Spleen (tissue), 11 donors: ENCODE measurements at regions not wholly inside any gene's neighbourhood (a gene's known extent, or its start where the extent isn't known, plus 50 kb on each side); places are given as distances from the start of the nearest gene placed in this dataset.

Source experiments
- DNase-seq: peaks from one replicate; pipeline ENCODE4 v3.0.0-alpha.2; 2020
- H3K27ac ChIP-seq, 8 donors: fragments of 200-600 bp; sonication (generic) in 7 of 8; 1 replicate in 4 of 8; 2 replicates in 4 of 8; pipeline versions ENCODE4 v1.5.0 to v1.8.0; 2016 to 2021; ENCODE audit warnings: inconsistent platforms in 4 of 8, mild to moderate bottlenecking in 4 of 8, moderate library complexity in 1 of 8
- H3K27me3 ChIP-seq, 7 donors: fragments of 200-600 bp; sonication (generic) in 6 of 7; replicated peaks in 1 of 7; 1 replicate in 4 of 7; 2 replicates in 3 of 7; pipeline versions ENCODE4 v1.5.0 to v1.8.0; 2016 to 2021; ENCODE audit warnings: inconsistent platforms in 3 of 7, mild to moderate bottlenecking in 1 of 7
- H3K36me3 ChIP-seq, 6 donors: fragments of 200-600 bp; sonication (generic) in 5 of 6; 1 replicate in 4 of 6; 2 replicates in 2 of 6; pipeline versions ENCODE4 v1.5.0 to v1.8.0; 2016 to 2021; ENCODE audit warnings: inconsistent platforms in 2 of 6
- H3K4me1 ChIP-seq, 6 donors: fragments of 200-600 bp; sonication (generic) in 5 of 6; 1 replicate in 3 of 6; 2 replicates in 3 of 6; pipeline versions ENCODE4 v1.5.0 to v1.8.0; 2016 to 2021; ENCODE audit warnings: inconsistent platforms in 3 of 6
- H3K4me3 ChIP-seq, 8 donors: fragments of 200-600 bp; sonication (generic) in 7 of 8; 1 replicate in 4 of 8; 2 replicates in 4 of 8; pipeline versions ENCODE4 v1.5.0 to v1.8.0; 2016 to 2021; ENCODE audit warnings: inconsistent platforms in 4 of 8, mild to moderate bottlenecking in 4 of 8, moderate library complexity in 2 of 8
- H3K9me3 ChIP-seq, 8 donors: fragments of 200-600 bp; sonication (generic) in 7 of 8; 1 replicate in 4 of 8; 2 replicates in 4 of 8; pipeline versions ENCODE4 v1.5.0 to v1.8.0; 2016 to 2021; ENCODE audit warnings: inconsistent platforms in 4 of 8
- POLR2A ChIP-seq, 3 donors: fragments of 450-650 bp; IDR thresholded peaks; one replicate each; pipeline ENCODE4 v1.5.1; 2017; ENCODE audit warnings: antibody characterized with exemption in 3 of 3, mild to moderate bottlenecking in 1 of 3
- POLR2AphosphoS5 ChIP-seq, 3 donors: sonication (generic); formaldehyde crosslinking; IDR thresholded peaks; one replicate each; pipeline ENCODE4 v1.5.1; 2017; ENCODE audit warnings: antibody characterized with exemption in 3 of 3
- WGBS, 5 donors: extraction: QIAGEN DNeasy Blood & Tissue Kit in 3 of 5; methylation state at CpG; one replicate each; pipeline versions ENCODE4 v1.1.5 to v1.1.7; 2013 to 2018; 5-methylcytosine and 5-hydroxymethylcytosine counted together
- intact Hi-C: fragments of 100-400 bp; cut with DNase I; formaldehyde crosslinking; loops from one replicate; pipeline ENCODE4 v1.15.0; 2023; ENCODE audit warnings: low total_unique reads
- TF ChIP-seq, protein P1 (sequence below), 11 experiments: fragments of 200-600 bp in 7 of 11; fragments of 450-650 bp in 4 of 11; sonication (generic) in 4 of 11; IDR thresholded peaks in 8 of 11; conservative IDR thresholded peaks in 3 of 11; 1 replicate in 7 of 11; 2 replicates in 4 of 11; pipeline versions ENCODE4 v1.4.0 to v1.8.0; 2016 to 2021; ENCODE audit warnings: antibody characterized with exemption in 11 of 11, inconsistent platforms in 4 of 11, mild to moderate bottlenecking in 1 of 11
- donor health status: healthy with polysubstance abuse.
- donor health status: DM: no; HTN: no; CAD: no; lungs with moderate emphysema.
- donor health status: DM: no; HTN: no; CAD: no.
- donor health status: Bipolar disorder and iron deficiency.
- donor health status: healthy.
- donor health status: DM: no; HTN: no; CAD: no.
- donor health status: DM: yes; HTN: yes; CAD: no.

DNA sequence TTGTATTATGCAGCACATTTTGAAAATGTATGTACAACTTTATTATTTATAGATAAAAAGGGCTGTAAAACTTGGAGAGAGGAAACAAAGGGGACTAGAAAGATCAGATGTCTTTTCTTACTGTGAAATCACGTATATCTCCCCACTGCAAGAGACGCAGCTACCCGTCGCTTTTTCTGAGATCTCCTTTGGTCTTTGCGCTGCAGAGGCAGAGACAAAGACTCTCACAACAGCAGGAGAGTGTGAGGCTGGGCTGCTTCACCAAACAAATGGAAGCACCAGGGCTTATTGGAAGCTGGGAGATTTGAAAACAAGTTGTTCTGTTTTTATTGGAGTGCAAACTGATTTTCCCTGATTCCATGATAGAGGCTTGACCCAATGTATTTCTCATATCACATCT lies 129.0 kb upstream of the PARD3B start:
- TF ChIP-seq, protein P1, sequence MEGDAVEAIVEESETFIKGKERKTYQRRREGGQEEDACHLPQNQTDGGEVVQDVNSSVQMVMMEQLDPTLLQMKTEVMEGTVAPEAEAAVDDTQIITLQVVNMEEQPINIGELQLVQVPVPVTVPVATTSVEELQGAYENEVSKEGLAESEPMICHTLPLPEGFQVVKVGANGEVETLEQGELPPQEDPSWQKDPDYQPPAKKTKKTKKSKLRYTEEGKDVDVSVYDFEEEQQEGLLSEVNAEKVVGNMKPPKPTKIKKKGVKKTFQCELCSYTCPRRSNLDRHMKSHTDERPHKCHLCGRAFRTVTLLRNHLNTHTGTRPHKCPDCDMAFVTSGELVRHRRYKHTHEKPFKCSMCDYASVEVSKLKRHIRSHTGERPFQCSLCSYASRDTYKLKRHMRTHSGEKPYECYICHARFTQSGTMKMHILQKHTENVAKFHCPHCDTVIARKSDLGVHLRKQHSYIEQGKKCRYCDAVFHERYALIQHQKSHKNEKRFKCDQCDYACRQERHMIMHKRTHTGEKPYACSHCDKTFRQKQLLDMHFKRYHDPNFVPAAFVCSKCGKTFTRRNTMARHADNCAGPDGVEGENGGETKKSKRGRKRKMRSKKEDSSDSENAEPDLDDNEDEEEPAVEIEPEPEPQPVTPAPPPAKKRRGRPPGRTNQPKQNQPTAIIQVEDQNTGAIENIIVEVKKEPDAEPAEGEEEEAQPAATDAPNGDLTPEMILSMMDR (IDR thresholded peaks at IDR 0.05 in 8 of 11, conservative IDR thresholded peaks at IDR 0.05 in 3 of 11) = no peak
- no peak for TF ChIP-seq POLR2AphosphoS5 (IDR thresholded peaks at IDR 0.05)
- TF ChIP-seq POLR2A (IDR thresholded peaks at IDR 0.05) = no peak
- intact Hi-C loops = no loop called here
- no peaks in the 10 kb centered on the region for H3K36me3 ChIP-seq

DNA sequence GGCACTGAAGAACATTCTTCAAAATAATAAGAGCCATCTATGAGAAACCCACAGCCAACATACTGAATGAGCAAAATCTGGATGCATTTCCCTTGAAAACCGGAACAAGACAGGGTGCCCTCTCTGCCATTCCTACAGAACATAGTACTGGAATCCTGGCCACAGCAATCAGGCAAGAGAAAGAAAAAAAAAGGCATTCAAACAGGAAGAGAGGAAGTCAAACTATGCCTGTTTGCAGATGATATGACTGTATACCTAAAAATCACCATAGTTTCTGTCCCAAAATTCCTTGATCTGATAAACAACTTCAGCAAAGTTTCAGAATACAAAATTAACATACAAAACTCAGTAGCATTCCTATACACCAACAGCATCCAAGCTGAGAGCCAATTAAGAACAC lies 119.5 kb upstream of the PARD3B start:
- WGBS, 5 donors = 52 to 81% (median 66%) methylated on average over 1 of the region's 1 CpG
- no peak for DNase-seq
- TF ChIP-seq, protein P1 (IDR thresholded peaks at IDR 0.05 in 8 of 11, conservative IDR thresholded peaks at IDR 0.05 in 3 of 11) = no peak
- TF ChIP-seq POLR2AphosphoS5 (IDR thresholded peaks at IDR 0.05) (no peak), POLR2A (IDR thresholded peaks at IDR 0.05) (no peak)
- intact Hi-C loops = no loop called here
- Histone ChIP-seq H3K27me3 (no peaks in the 10 kb centered on the region), H3K4me3 (no peak overlapping the region), H3K4me1 (no peaks in the 10 kb centered on the region), H3K36me3 (no peaks in the 10 kb centered on the region), H3K27ac (peak overlapping the region in 1 of 8 donors; percentile 29), H3K9me3 (peaks cover 0 to 12% (median 3%) of the 10 kb centered on the region in 8 donors)

More for the DNA sequence above, 129.0 kb upstream of the PARD3B start:
- peaks cover 0 to 30% (median 24%) of the 10 kb centered on the region in 8 donors for H3K9me3 ChIP-seq
- H3K4me3 ChIP-seq = no peak overlapping the region
- no peak overlapping the region for H3K27ac ChIP-seq
- WGBS, 5 donors = 87 to 93% (median 88%) methylated on average over 5 of the region's 5 CpGs
- no peak for DNase-seq
- H3K27me3 ChIP-seq = no peaks in the 10 kb centered on the region
- H3K4me1 ChIP-seq = no peaks in the 10 kb centered on the region

DNA sequence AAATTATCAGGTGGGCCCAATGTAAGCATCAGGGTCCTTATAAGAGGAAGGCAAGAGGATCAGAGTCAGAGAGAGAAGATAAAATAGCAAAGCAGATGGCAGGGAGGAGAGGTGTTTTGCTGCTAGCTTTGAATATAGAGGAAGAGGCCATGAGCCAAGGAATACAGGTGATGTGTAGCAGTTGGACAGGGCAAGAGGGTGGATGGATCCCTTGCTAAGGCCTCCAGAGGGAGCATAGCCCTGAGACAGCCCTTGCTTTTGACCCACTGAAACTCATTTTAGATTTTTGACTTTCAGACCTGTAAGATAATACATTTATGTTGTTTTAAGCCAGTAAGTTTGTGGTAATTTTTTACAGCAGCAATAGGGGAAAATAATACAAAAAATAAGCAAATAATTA lies 116.6 kb upstream of the PARD3B start:
- intact Hi-C loops = no loop called here
- TF ChIP-seq POLR2A (IDR thresholded peaks at IDR 0.05) (no peak), POLR2AphosphoS5 (IDR thresholded peaks at IDR 0.05) (no peak)
- TF ChIP-seq, protein P1 (IDR thresholded peaks at IDR 0.05 in 8 of 11, conservative IDR thresholded peaks at IDR 0.05 in 3 of 11) = no peak
- H3K9me3 ChIP-seq = peaks cover 0 to 25% (median 21%) of the 10 kb centered on the region in 8 donors

DNA sequence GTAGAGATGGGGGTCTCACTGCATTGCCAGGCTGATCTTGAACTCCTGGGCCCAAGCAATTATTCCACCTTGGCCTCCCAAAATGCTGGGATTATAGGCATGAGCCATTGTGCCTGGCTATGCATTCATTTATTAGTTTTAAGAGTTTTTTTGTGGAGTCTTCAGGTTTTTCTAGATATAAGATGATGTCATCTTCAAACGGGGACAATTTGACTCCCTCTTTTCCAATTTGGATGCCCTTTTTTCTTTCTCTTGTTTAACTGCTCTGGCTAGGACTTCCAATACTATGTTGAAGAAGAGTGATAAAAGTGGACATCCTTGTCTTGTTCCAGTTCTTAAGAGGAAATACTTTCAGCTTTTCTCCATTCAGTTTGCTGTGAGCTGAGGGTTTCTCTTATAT lies 113.7 kb upstream of the PARD3B start:
- Histone ChIP-seq H3K27me3 (no peaks in the 10 kb centered on the region), H3K4me3 (no peak overlapping the region), H3K4me1 (no peaks in the 10 kb centered on the region), H3K36me3 (no peaks in the 10 kb centered on the region), H3K9me3 (peaks cover 0 to 25% (median 20%) of the 10 kb centered on the region in 8 donors), H3K27ac (no peak overlapping the region)
- no peak for TF ChIP-seq POLR2A (IDR thresholded peaks at IDR 0.05)
- TF ChIP-seq POLR2AphosphoS5 (IDR thresholded peaks at IDR 0.05) = no peak
- WGBS, 5 donors = 88 to 100% (median 97%) methylated on average over 1 of the region's 1 CpG
- DNase-seq = no peak
- intact Hi-C loops = no loop called here

More for the DNA sequence above, 116.6 kb upstream of the PARD3B start:
- H3K27me3 ChIP-seq = no peaks in the 10 kb centered on the region
- no peaks in the 10 kb centered on the region for H3K36me3 ChIP-seq
- H3K4me3 ChIP-seq = no peak overlapping the region
- DNase-seq = no peak
- no peak overlapping the region for H3K27ac ChIP-seq
- H3K4me1 ChIP-seq = no peaks in the 10 kb centered on the region

DNA sequence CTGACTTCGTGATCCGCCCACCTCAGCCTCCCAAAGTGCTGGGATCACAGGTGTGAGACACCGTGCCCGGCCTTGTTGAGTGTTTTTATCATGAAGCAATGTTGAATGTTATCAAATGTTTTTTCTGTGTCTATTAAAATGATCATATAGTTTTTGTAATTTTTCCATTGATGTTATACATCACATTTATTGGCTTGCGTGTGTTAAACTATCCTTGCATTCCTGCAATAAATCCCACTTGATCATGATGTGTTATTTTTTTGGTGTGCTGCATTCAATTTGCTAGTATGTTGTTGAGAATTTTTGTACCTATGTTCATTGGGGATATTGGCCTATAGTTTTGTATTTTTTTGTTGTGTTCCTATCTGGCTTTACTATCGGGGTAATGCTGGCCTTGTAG lies 113.1 kb upstream of the PARD3B start:
- Histone ChIP-seq H3K36me3 (no peaks in the 10 kb centered on the region), H3K4me3 (no peak overlapping the region), H3K27ac (no peak overlapping the region), H3K4me1 (no peaks in the 10 kb centered on the region), H3K9me3 (peaks cover 0 to 25% (median 20%) of the 10 kb centered on the region in 8 donors), H3K27me3 (no peaks in the 10 kb centered on the region)
- intact Hi-C loops = no loop called here
- TF ChIP-seq, protein P1 (IDR thresholded peaks at IDR 0.05 in 8 of 11, conservative IDR thresholded peaks at IDR 0.05 in 3 of 11) = no peak
- TF ChIP-seq POLR2A (IDR thresholded peaks at IDR 0.05) (no peak), POLR2AphosphoS5 (IDR thresholded peaks at IDR 0.05) (no peak)
- DNase-seq = no peak
- 93 to 98% (median 95%) methylated on average over 6 of the region's 6 CpGs for WGBS, 5 donors
